Activated CD4-positive, alpha-beta T cell treated with anti-CD3 and anti-CD28 coated beads, Interleukin-10, Interleukin-2, amounts not matched to agents 100 ng/mL and 50 ng/mL, durations not matched to agents 16 hours and 8 hours (primary cell): ENCODE measurements at regions not wholly inside any gene's neighbourhood (a gene's known extent, or its start where the extent isn't known, plus 50 kb on each side); places are given as distances from the start of the nearest gene placed in this dataset.
"Not testable (repeated sequence)": the region's sequence is repeated elsewhere in the genome, so short reads cannot be mapped to it uniquely, and the experiment has no call there.

Source experiments
- DNase-seq: peaks from one replicate; pipeline ENCODE4 v3.0.0-alpha.2; 2020

- DNase-seq: no peak
Observed at GRCh38 chr4:137393044-137393443, 139.2 kb downstream of the PCDH18 start.

- DNase-seq: no peak
Observed at GRCh38 chr4:137390707-137391106, 141.6 kb downstream of the PCDH18 start.

DNA sequence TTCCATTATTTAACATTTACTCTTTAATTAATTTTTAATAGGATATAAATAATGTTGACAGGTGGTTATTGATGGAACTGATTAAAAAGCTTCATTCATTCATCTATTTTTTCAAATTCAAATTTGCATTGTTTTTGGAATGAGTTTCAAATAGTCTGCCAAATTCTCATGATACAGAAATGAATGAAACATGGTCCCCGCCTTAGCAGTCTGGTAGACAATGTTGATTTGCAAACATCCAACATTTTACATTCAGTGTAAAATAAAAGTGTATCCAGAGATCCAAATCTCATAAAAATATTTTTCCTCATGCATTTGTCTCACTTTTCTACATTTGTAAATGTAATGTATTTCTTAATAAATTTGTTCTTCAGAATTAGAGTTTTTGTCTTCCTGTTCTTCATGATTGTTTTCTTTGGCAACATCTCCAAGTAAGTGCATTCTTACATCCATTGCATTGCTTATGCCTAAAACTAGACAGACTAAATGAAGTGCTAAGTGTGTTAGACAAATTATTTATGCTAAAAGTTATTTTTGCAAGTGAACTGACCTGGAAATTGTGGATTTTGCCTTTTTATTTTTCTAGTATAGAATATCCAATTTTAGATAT is 142.3 kb downstream of the PCDH18 start:
- no peak for DNase-seq

GRCh38 chr4:137387924-137388323 is 144.4 kb downstream of the PCDH18 start:
- DNase-seq: no peak

DNA sequence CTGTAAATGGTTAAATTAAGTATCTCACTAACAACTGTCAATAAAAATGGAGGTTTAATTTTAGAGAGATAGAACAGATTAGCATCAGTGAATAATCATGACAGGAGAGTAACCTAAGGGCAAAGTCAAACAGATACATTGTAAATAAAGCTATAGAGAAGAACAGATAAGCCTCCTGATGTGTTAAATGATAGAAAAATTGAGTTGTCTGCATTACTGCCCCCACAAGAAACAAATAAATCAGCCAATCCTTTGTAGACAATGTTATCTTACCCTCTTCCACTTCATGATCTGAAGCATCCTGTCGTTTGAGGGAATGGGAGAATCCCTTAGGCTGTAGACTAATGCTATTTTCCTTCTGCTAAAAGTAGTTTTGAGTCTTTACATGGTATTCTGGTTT is 147.8 kb downstream of the PCDH18 start:
- DNase-seq: no peak

- DNase-seq: no peak
Observed at GRCh38 chr4:137378821-137379220, 153.5 kb downstream of the PCDH18 start.

DNA sequence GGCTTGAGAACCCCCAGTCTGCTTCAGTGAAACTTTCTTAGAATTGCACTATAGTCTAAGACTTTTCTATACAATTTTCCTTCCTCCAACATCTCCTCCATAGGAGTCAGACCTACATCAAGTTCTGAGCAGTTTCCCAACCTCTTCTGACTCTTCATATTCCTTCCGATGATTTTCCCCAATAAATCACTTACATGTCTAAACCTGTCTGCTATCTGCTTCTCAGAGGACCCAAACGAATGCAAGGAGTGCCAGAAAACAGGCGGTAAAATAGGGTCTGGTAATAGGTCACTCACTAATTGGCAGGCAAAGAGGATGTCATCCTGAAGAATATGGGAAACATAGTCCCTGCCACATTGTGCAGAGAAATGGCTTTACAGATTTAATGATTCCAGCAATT is 153.9 kb downstream of the PCDH18 start:
- DNase-seq: no peak

DNA sequence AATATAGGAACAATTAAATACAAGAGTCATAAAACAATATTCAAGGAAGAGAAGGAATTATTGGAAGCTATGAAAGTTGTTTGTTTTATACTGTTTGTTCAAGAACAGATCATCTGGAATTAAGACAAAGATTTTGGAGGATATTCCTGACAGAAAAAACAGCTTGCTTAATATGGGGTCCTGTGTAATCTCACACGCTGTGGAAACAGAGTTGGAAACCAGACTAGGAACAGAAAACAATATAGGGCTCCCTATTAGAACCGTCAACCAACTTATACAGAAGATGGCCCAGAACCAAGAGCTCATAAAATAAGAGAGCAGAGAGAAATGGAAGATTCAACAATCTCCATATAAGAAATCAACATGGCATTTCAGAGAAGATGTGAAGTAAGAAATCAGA is 156.0 kb downstream of the PCDH18 start:
- DNase-seq: no peak

DNA sequence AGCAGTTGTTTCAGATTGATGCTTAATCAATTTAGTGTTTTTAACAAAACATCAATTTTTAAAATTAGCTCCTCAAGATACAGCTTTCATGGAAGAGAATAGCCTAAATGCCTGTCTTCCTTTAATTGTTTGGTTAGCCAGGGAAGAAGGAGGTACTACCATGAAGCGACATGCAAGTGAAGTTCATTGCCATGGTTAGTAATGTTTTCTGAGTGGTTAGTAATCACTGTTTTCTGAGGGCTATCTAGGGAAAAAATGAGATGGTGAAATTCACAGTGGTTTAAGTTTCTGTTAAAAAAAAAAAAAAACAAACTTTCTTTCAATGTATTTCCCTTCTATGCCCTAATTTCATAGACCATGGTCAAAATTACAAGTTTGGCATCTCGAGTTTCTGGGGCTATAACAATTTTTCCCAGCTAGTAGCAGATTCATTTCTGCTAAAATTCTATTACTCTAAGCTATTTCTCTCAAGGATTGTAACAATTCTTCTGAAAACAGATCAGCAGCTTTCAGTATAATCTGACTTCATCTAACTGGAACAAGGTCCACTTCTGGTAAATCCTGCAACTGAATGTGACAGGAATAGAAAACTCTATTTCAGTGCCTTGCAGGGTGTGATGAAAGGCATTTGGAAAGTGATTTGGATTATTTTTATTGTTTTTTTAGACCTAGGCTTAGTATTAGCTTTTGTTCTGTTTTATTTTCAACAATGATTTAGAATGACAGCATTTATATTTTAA is 157.0 kb downstream of the PCDH18 start:
- DNase-seq: no peak

- no peak for DNase-seq
Observed at GRCh38 chr4:137370679-137371078, 161.6 kb downstream of the PCDH18 start.

DNA sequence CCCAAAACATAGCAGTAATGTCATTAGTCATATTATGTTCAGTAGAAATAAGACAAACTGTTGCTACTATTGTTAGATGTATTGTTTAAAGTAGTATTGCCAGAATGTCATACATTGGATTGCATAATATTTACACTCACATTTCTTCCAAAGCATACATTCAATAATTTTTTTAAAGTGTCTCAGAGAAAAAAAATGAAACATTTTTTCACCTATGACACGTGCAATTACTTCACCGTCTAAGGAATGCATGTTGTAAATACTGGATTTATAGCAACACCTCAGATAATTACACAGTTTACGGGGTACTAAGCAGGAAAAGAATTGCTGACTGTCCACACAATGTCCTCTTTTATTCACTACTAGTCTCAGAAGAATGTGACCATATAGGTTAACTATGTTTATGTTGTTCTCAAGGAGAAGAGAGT is 162.1 kb downstream of the PCDH18 start:
- DNase-seq: no peak

DNA sequence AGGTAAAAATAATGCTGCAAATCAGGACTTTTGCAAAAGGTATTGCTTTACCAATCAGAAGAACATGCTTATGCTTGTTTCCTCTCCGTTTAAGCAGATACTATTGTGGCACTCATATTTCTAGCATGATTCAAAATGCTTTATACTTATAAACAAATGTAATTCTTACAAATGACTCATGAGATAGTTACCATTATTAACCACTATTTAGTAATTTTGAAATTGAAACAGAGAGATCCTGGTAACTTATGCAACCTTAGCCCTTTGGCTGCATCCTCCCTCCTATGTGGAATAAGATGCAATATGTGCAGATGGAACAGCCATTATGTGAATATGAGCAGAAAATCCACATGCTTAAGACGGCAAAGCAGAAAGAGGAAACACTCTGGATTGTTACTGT is 164.7 kb downstream of the PCDH18 start:
- DNase-seq: no peak

DNA sequence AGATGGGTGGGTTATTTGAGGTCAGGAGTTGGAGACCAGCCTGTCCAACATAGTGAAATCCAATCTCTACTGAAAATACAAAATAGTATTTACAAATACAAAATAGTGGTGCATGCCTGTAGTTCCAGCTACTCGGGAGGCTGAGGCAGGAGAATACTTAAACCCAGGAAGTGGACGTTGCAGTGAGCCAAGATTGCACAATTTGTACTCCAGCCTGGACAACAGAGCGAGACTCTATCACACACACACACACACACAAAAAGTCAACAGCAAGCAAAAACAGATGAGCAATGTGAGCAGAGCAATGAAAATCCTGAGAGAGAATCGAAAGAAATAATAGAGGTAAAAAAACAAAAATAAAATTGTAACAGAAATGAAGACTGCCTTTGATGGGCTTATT is 168.8 kb downstream of the PCDH18 start:
- no peak for DNase-seq

DNA sequence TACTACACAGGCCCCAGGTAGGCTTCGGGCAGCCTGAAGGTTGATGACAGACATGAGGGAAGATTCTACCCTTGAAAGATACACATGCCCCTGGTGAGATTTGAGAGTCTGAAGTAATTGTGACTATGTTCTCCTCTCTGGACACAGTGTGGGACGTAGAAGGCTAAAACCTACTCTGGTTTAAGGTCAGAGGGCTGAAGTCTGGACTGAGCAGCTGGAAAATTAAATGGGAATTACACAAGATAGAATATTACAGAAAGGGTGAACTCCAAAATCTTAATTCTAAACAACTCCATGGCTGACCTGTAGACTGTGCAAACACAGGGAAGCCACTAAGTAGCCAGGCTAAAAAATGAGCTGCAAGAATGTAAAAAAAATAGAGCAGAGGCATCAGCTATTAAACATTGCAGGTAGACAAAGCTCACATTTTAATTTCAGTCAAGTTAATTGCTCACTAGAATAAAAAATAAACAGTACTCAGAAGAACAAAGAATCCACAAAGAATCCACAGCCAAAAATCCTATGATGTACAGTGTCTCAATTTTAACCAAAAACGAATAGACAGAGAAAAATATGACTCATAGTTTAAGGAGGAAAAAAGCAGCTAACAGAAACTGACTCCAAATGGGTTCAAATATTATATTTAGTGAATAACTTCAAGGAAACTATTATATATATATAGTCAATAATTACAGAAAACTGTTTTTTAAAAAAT is 170.4 kb downstream of the PCDH18 start:
- DNase-seq: no peak

GRCh38 chr4:137360761-137361160 is 171.5 kb downstream of the PCDH18 start:
- DNase-seq: no peak

DNA sequence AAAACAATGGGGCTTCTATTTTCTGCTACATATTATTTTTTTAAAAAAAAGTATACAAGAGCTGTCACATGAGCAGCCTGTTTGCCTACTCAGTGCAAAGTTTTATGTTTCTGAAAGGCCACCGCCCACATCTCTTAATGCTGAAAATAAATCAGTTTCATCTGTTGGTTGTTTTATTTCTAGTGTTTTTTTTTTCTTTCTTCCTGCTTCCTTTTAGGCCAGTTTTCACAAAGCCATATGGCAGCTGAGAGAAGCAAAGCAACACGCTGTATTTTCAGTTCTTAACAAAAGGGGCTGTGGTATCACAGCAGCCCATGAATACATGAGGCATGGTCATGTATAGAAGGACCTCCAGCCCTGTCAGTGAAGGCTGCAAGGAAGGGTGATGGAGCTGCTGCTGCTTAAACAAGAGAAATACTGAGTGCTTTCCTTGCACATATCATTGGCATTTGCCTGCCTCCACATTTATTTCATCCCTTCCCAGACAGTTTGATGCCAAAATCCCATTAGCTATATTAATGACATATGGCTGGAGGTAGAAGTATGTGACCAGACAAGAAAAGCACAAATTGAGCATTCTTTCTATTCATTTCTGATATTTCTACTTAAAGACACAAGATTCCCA is 172.5 kb downstream of the PCDH18 start:
- no peak for DNase-seq

GRCh38 chr4:137354562-137354961 is 177.7 kb downstream of the PCDH18 start:
- DNase-seq: not testable (repeated sequence)

DNA sequence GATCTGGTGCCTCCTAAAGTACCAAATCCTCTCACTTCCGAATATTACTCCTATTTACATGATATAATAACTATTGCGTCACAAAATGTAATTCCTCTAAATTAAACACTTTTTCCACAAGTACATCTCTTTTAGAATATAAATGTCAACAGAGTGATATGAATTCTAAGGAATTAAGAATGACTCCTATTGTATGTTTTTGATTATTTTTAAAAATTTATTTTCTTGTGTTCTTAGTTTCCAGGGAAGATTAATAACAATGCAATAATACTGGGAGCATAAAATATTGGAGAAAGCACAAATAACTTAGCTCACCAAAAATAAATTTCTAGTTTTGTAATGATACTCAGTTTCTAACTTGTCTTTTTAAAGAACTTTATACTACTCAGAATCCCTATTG is 184.9 kb downstream of the PCDH18 start:
- no peak for DNase-seq

DNA sequence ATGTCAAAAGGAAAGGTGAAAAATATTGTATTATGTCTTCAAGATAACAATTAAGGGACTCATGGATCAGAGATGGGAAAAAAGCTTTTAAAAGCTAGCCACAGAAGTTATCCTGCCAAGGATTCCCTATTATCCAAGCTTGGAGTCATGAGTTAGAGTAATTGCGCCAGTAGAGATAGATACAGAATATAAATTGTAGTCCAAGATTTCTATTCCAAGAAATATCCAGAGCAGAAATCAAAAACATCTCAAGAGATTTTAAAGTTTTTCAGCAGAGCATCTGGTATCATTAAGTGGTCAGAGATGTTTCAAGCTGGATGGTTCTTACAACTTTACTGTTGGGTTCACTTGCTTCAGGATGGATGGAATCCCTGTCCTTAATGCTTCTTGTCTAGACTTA is 186.7 kb downstream of the PCDH18 start:
- DNase-seq: no peak

GRCh38 chr4:137343221-137343620 is 189.1 kb downstream of the PCDH18 start:
- no peak for DNase-seq

- DNase-seq: no peak
Observed at GRCh38 chr4:137333031-137333430, 199.3 kb downstream of the PCDH18 start.

DNA sequence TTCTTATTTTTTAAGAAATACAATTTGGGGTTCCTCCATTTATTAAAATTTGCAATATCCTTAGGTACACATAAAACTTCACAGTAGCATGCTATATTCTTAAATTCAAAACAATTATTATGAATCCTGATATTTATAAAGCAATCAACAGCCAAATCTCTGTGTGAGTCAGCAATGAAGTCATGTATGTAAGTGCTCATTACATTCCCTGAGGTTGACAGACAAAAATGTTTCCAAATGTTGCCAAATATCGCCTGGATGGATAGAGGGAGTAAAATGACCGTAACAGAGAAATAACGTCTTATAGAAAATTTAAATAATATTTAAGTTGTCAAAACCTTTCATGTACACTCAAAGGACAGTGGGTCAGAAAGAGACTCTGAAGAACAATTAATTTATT is 220.0 kb downstream of the PCDH18 start:
- no peak for DNase-seq

DNA sequence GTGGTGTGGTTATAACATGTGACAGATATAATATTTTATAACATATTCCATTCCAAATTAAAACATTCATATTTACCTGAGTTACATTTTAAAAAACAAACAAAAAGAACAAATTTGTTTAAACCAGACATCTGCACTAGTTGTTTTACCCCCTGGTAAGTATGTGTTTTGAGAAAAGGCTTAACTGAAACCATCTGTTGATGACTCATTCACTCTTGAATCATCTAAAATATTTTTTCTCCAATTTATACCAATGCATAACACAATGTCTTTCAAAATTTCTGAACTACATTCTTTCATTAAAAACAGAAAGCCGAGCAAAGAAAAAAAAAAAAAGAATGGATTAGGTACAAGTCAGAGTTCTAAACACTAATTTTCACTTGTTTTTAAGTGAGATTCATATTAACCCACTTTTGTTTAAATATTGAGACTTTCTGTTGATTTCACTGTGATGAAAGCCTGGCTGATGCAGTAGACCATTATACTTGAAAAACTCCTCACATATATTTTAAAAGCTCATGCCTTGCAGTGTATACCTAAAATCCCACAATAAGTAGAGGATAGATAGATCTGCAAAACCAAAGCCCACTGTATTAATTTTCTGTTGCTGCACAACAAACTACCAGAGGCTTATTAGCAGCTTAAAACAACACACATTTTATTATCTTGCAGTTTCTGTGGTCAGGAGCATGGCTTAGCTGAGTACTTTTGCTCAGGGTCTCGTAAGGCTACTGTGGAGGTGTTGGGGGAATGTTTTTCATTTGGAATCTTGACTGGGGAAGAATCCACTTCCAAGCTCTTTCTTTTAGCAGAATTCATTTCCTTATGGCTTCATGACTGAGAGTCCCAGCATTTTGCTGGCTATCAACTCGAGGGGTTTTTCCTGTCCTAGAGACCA is 221.5 kb downstream of the PCDH18 start:
- DNase-seq: no peak
